ENCODE measurements at regions not wholly inside any gene's neighbourhood (a gene's known extent, or its start where the extent isn't known, plus 50 kb on each side); places are given as distances from the start of the nearest gene placed in this dataset.

- TF ChIP-seq POLR2A (IDR thresholded peaks at IDR 0.05): no peak
- TF ChIP-seq CTCF (IDR thresholded peaks at IDR 0.05): no peak
- no peak for TF ChIP-seq POLR2AphosphoS5 (IDR thresholded peaks at IDR 0.05)
- TF ChIP-seq EP300 (IDR thresholded peaks at IDR 0.05): no peak
Observed at GRCh38 chr7:84780158-84781124, 406.4 kb downstream of the SEMA3D start.
